ENCODE measurements at regions not wholly inside any gene's neighbourhood (a gene's known extent, or its start where the extent isn't known, plus 50 kb on each side); places are given as distances from the start of the nearest gene placed in this dataset.

GRCh38 chr2:5474716-5475115 is 217.5 kb upstream of the SOX11 start:
- in situ Hi-C loops (cut with HindIII; ENCODE audit: low pct_unique_long_range_greater_than_20kb, low sequenced_read_pairs) = no loop called here
- no peak for DNase-seq (ENCODE audit: low read depth)

- no peak for DNase-seq (ENCODE audit: low read depth)
- in situ Hi-C loops (cut with HindIII; ENCODE audit: low pct_unique_long_range_greater_than_20kb, low sequenced_read_pairs) = no loop called here
Measured at GRCh38 chr2:5479265-5479928, 212.8 kb upstream of the SOX11 start.

GRCh38 chr2:5482929-5483331 is 209.3 kb upstream of the SOX11 start:
- in situ Hi-C loops (cut with HindIII; ENCODE audit: low pct_unique_long_range_greater_than_20kb, low sequenced_read_pairs) = no loop called here
- DNase-seq (ENCODE audit: low read depth) = no peak

GRCh38 chr2:5484868-5485267 is 207.3 kb upstream of the SOX11 start:
- no peak for DNase-seq (ENCODE audit: low read depth)
- in situ Hi-C loops (cut with HindIII; ENCODE audit: low pct_unique_long_range_greater_than_20kb, low sequenced_read_pairs) = no loop called here

- in situ Hi-C loops (cut with HindIII; ENCODE audit: low pct_unique_long_range_greater_than_20kb, low sequenced_read_pairs) = no loop called here
- DNase-seq (ENCODE audit: low read depth) = no peak
Measured at GRCh38 chr2:5491523-5491922, 200.7 kb upstream of the SOX11 start.

- in situ Hi-C loops (cut with HindIII; ENCODE audit: low pct_unique_long_range_greater_than_20kb, low sequenced_read_pairs) = no loop called here
- no peak for DNase-seq (ENCODE audit: low read depth)
Measured at GRCh38 chr2:5493256-5493655, 198.9 kb upstream of the SOX11 start.

GRCh38 chr2:5494212-5494611 is 198.0 kb upstream of the SOX11 start:
- no peak for DNase-seq (ENCODE audit: low read depth)
- in situ Hi-C loops (cut with HindIII; ENCODE audit: low pct_unique_long_range_greater_than_20kb, low sequenced_read_pairs) = no loop called here

- DNase-seq (ENCODE audit: low read depth) = no peak
- in situ Hi-C loops (cut with HindIII; ENCODE audit: low pct_unique_long_range_greater_than_20kb, low sequenced_read_pairs) = no loop called here
Measured at GRCh38 chr2:5495586-5495985, 196.6 kb upstream of the SOX11 start.

- in situ Hi-C loops (cut with HindIII; ENCODE audit: low pct_unique_long_range_greater_than_20kb, low sequenced_read_pairs) = no loop called here
Measured at GRCh38 chr2:5497874-5498273, 194.3 kb upstream of the SOX11 start.

GRCh38 chr2:5501807-5502206 is 190.4 kb upstream of the SOX11 start:
- in situ Hi-C loops (cut with HindIII; ENCODE audit: low pct_unique_long_range_greater_than_20kb, low sequenced_read_pairs) = no loop called here
- DNase-seq (ENCODE audit: low read depth) = no peak

More at GRCh38 chr2:5497874-5498273, 194.3 kb upstream of the SOX11 start:
- DNase-seq (ENCODE audit: low read depth) = no peak

- no peak for DNase-seq (ENCODE audit: low read depth)
- in situ Hi-C loops (cut with HindIII; ENCODE audit: low pct_unique_long_range_greater_than_20kb, low sequenced_read_pairs) = no loop called here
Measured at GRCh38 chr2:5502385-5502784, 189.8 kb upstream of the SOX11 start.

- DNase-seq (ENCODE audit: low read depth) = no peak
- in situ Hi-C loops (cut with HindIII; ENCODE audit: low pct_unique_long_range_greater_than_20kb, low sequenced_read_pairs) = no loop called here
Measured at GRCh38 chr2:5504756-5505155, 187.4 kb upstream of the SOX11 start.

- no peak for DNase-seq (ENCODE audit: low read depth)
- in situ Hi-C loops (cut with HindIII; ENCODE audit: low pct_unique_long_range_greater_than_20kb, low sequenced_read_pairs) = no loop called here
Measured at GRCh38 chr2:5507367-5507766, 184.8 kb upstream of the SOX11 start.

GRCh38 chr2:5509362-5509761 is 182.8 kb upstream of the SOX11 start:
- DNase-seq (ENCODE audit: low read depth) = no peak
- in situ Hi-C loops (cut with HindIII; ENCODE audit: low pct_unique_long_range_greater_than_20kb, low sequenced_read_pairs) = no loop called here

- in situ Hi-C loops (cut with HindIII; ENCODE audit: low pct_unique_long_range_greater_than_20kb, low sequenced_read_pairs) = no loop called here
- no peak for DNase-seq (ENCODE audit: low read depth)
Measured at GRCh38 chr2:5510082-5510481, 182.1 kb upstream of the SOX11 start.

- in situ Hi-C loops (cut with HindIII; ENCODE audit: low pct_unique_long_range_greater_than_20kb, low sequenced_read_pairs) = no loop called here
Measured at GRCh38 chr2:5515693-5516092, 176.5 kb upstream of the SOX11 start.

GRCh38 chr2:5519286-5519685 is 172.9 kb upstream of the SOX11 start:
- no peak for DNase-seq (ENCODE audit: low read depth)
- in situ Hi-C loops (cut with HindIII; ENCODE audit: low pct_unique_long_range_greater_than_20kb, low sequenced_read_pairs) = no loop called here

More at GRCh38 chr2:5515693-5516092, 176.5 kb upstream of the SOX11 start:
- no peak for DNase-seq (ENCODE audit: low read depth)

- in situ Hi-C loops (cut with HindIII; ENCODE audit: low pct_unique_long_range_greater_than_20kb, low sequenced_read_pairs) = no loop called here
- peak; percentile 42 for DNase-seq (ENCODE audit: low read depth)
Measured at GRCh38 chr2:5520463-5520972, 171.7 kb upstream of the SOX11 start.

- in situ Hi-C loops (cut with HindIII; ENCODE audit: low pct_unique_long_range_greater_than_20kb, low sequenced_read_pairs) = no loop called here
- DNase-seq (ENCODE audit: low read depth) = no peak
Measured at GRCh38 chr2:5521461-5521860, 170.7 kb upstream of the SOX11 start.

- in situ Hi-C loops (cut with HindIII; ENCODE audit: low pct_unique_long_range_greater_than_20kb, low sequenced_read_pairs) = no loop called here
- no peak for DNase-seq (ENCODE audit: low read depth)
Measured at GRCh38 chr2:5524551-5524950, 167.6 kb upstream of the SOX11 start.

All from Caki2 (cell line).